Hepatocyte (in vitro differentiated cells): ENCODE measurements at regions not wholly inside any gene's neighbourhood (a gene's known extent, or its start where the extent isn't known, plus 50 kb on each side); places are given as distances from the start of the nearest gene placed in this dataset.
A peak's percentile ranks its signal among the peaks of the same experiment; 100 is the strongest.

Experiments
- DNase-seq: peaks from one replicate; pipeline ENCODE4 v3.0.0-alpha.2; 2016; ENCODE audit warnings: low spot score
- H2AFZ ChIP-seq: fragments of 200-600 bp; sonication (generic); 2 replicates; pipeline ENCODE4 v1.6.0; 2016; ENCODE audit warnings: antibody characterized with exemption, mild to moderate bottlenecking
- H3K27ac ChIP-seq: fragments of 200-600 bp; sonication (generic); 2 replicates; pipeline ENCODE4 v1.5.1; 2016; ENCODE audit warnings: mild to moderate bottlenecking
- H3K27me3 ChIP-seq: fragments of 200-600 bp; sonication (generic); 2 replicates; pipeline ENCODE4 v1.6.1; 2016
- H3K36me3 ChIP-seq: fragments of 200-600 bp; sonication (generic); replicated peaks from 2 replicates; pipeline ENCODE4 v1.5.1; 2016; ENCODE audit warnings: low read depth; ENCODE audit not compliant: insufficient read depth
- H3K4me1 ChIP-seq: fragments of 200-600 bp; sonication (generic); 2 replicates; pipeline ENCODE4 v1.5.1; 2016; ENCODE audit warnings: mild to moderate bottlenecking, moderate library complexity; ENCODE audit not compliant: insufficient read depth
- H3K4me2 ChIP-seq: fragments of 200-600 bp; sonication (generic); 2 replicates; pipeline ENCODE4 v1.6.0; 2016
- H3K4me3 ChIP-seq: fragments of 200-600 bp; sonication (generic); 2 replicates; pipeline ENCODE4 v1.5.1; 2016; ENCODE audit warnings: mild to moderate bottlenecking
- H3K79me2 ChIP-seq: fragments of 200-600 bp; sonication (generic); 2 replicates; pipeline ENCODE4 v1.6.0; 2017; ENCODE audit warnings: mild to moderate bottlenecking
- H3K9me2 ChIP-seq: fragments of 200-600 bp; sonication (generic); replicated peaks from 2 replicates; pipeline ENCODE4 v1.6.0; 2017; ENCODE audit warnings: mild to moderate bottlenecking; ENCODE audit not compliant: insufficient read depth
- H3K9me3 ChIP-seq: fragments of 200-600 bp; sonication (generic); 2 replicates; pipeline ENCODE4 v1.5.1; 2016; ENCODE audit warnings: low read depth, mild to moderate bottlenecking
- H4K20me1 ChIP-seq: fragments of 200-600 bp; sonication (generic); 2 replicates; pipeline ENCODE4 v1.6.0; 2016; ENCODE audit warnings: mild to moderate bottlenecking; ENCODE audit not compliant: insufficient read depth, poor library complexity, severe bottlenecking
- CTCF ChIP-seq: fragments of 200-600 bp; sonication (generic); IDR thresholded peaks from 2 replicates; pipeline ENCODE4 v1.5.1; 2016; ENCODE audit warnings: antibody characterized with exemption, mild to moderate bottlenecking; ENCODE audit not compliant: poor library complexity
- EZH2 ChIP-seq: fragments of 200-600 bp; sonication (generic); IDR thresholded peaks from 2 replicates; pipeline ENCODE4 v1.6.1; 2016; ENCODE audit warnings: antibody characterized with exemption, mild to moderate bottlenecking, borderline replicate concordance
- EZH2phosphoT487 ChIP-seq: fragments of 200-600 bp; sonication (generic); IDR thresholded peaks from one replicate; pipeline ENCODE4 v1.6.1; 2018; ENCODE audit warnings: antibody characterized with exemption, mild to moderate bottlenecking, low read depth, moderate library complexity; ENCODE audit not compliant: unreplicated experiment, severe bottlenecking
- WGBS: methylation state at CpG from one replicate; pipeline ENCODE4 v1.1.6; 2016; ENCODE audit warnings: low lambda C conversion rate; ENCODE audit errors: missing lambda C conversion rate; 5-methylcytosine and 5-hydroxymethylcytosine counted together

GRCh38 chr12:98351784-98352183 is 163.6 kb upstream of the TMPO start:
- Histone ChIP-seq H3K4me1 (no peaks in the 10 kb centered on the region), H3K4me3 (no peak overlapping the region), H3K36me3 (no peaks in the 10 kb centered on the region), H3K79me2 (no peaks in the 10 kb centered on the region), H3K27ac (peak overlapping the region; percentile 56), H3K4me2 (no peak overlapping the region), H4K20me1 (no peaks in the 10 kb centered on the region), H3K27me3 (no peaks in the 10 kb centered on the region), H3K9me2 (no peaks in the 10 kb centered on the region), H3K9me3 (no peaks in the 10 kb centered on the region), H2AFZ (no peak overlapping the region)
- TF ChIP-seq EZH2phosphoT487 (no peak), EZH2 (no peak), CTCF (no peak)
- no peak for DNase-seq
- 91% methylated on average over 3 of the region's 3 CpGs for WGBS

- peak; percentile 43 for DNase-seq
- Histone ChIP-seq H3K36me3 (no peaks in the 10 kb centered on the region), H3K27me3 (no peaks in the 10 kb centered on the region), H3K27ac (peak overlapping the region; percentile 56), H3K4me1 (no peaks in the 10 kb centered on the region), H3K9me2 (no peaks in the 10 kb centered on the region), H3K4me3 (no peak overlapping the region), H2AFZ (no peak overlapping the region), H3K79me2 (no peaks in the 10 kb centered on the region), H3K4me2 (no peak overlapping the region), H4K20me1 (no peaks in the 10 kb centered on the region), H3K9me3 (no peaks in the 10 kb centered on the region)
- TF ChIP-seq CTCF (no peak), EZH2phosphoT487 (no peak), EZH2 (no peak)
- 50% methylated on average over 4 of the region's 4 CpGs for WGBS
Measured at GRCh38 chr12:98352218-98352811, 163.1 kb upstream of the TMPO start.

- Histone ChIP-seq H3K4me2 (no peak overlapping the region), H3K4me3 (no peak overlapping the region), H2AFZ (no peak overlapping the region), H3K79me2 (no peaks in the 10 kb centered on the region), H3K4me1 (no peaks in the 10 kb centered on the region), H4K20me1 (no peaks in the 10 kb centered on the region), H3K9me2 (no peaks in the 10 kb centered on the region), H3K36me3 (no peaks in the 10 kb centered on the region), H3K9me3 (no peaks in the 10 kb centered on the region), H3K27ac (peak overlapping the region; percentile 18), H3K27me3 (no peaks in the 10 kb centered on the region)
- no peak for TF ChIP-seq EZH2phosphoT487
- TF ChIP-seq EZH2 = no peak
- TF ChIP-seq CTCF = no peak
- DNase-seq = no peak
- WGBS = 68% methylated on average over 3 of the region's 3 CpGs
Measured at GRCh38 chr12:98352835-98353234, 162.6 kb upstream of the TMPO start.
